Neural progenitor cell (in vitro differentiated cells): ENCODE measurements at regions not wholly inside any gene's neighbourhood (a gene's known extent, or its start where the extent isn't known, plus 50 kb on each side); places are given as distances from the start of the nearest gene placed in this dataset.

ENCODE experiments used
- DNase-seq: peaks from one replicate; pipeline ENCODE4 v3.0.0-alpha.2; 2016; ENCODE audit warnings: low spot score
- H2AFZ ChIP-seq: fragments of 200-600 bp; sonication (generic); replicated peaks from 2 replicates; pipeline ENCODE4 v1.6.1; 2016; ENCODE audit warnings: antibody characterized with exemption
- H3F3A ChIP-seq: fragments of 200-600 bp; sonication (generic); 2 replicates; pipeline ENCODE4 v1.6.1; 2016; ENCODE audit warnings: antibody characterized with exemption, low read depth
- H3K27ac ChIP-seq: fragments of 200-600 bp; sonication (generic); 2 replicates; pipeline ENCODE4 v1.5.1; 2016; ENCODE audit warnings: mild to moderate bottlenecking
- H3K27me3 ChIP-seq: fragments of 200-600 bp; sonication (generic); 2 replicates; pipeline ENCODE4 v1.6.1; 2016; ENCODE audit warnings: mild to moderate bottlenecking, moderate library complexity
- H3K36me3 ChIP-seq: fragments of 200-600 bp; sonication (generic); 2 replicates; pipeline ENCODE4 v1.5.1; 2016
- H3K4me1 ChIP-seq: fragments of 200-600 bp; sonication (generic); 2 replicates; pipeline ENCODE4 v1.6.1; 2016; ENCODE audit warnings: mixed run types
- H3K4me2 ChIP-seq: fragments of 200-600 bp; sonication (generic); 2 replicates; pipeline ENCODE4 v1.6.1; 2016
- H3K4me3 ChIP-seq: fragments of 200-600 bp; sonication (generic); 2 replicates; pipeline ENCODE4 v1.5.1; 2016
- H3K79me2 ChIP-seq: fragments of 200-600 bp; sonication (generic); 2 replicates; pipeline ENCODE4 v1.6.1; 2016; ENCODE audit warnings: low read depth
- H3K9ac ChIP-seq: fragments of 200-600 bp; sonication (generic); 2 replicates; pipeline ENCODE4 v1.6.1; 2016
- H3K9me3 ChIP-seq: fragments of 200-600 bp; sonication (generic); 2 replicates; pipeline ENCODE4 v1.5.1; 2016; ENCODE audit warnings: low read depth
- H4K20me1 ChIP-seq: fragments of 200-600 bp; sonication (generic); 2 replicates; pipeline ENCODE4 v1.6.1; 2016; ENCODE audit warnings: low read depth
- H3K27ac Mint-ChIP-seq: 3 replicates; pipeline ENCODE4 v1.8.0; 2021; ENCODE audit warnings: mixed read lengths
- H3K27me3 Mint-ChIP-seq: 2 replicates; pipeline ENCODE4 v1.8.0; 2022; ENCODE audit warnings: low read depth, mild to moderate bottlenecking, inconsistent platforms, moderate library complexity, mixed read lengths; ENCODE audit not compliant: insufficient read depth
- H3K36me3 Mint-ChIP-seq: 3 replicates; pipeline ENCODE4 v1.8.0; 2021; ENCODE audit warnings: mixed read lengths
- H3K4me1 Mint-ChIP-seq: 3 replicates; pipeline ENCODE4 v1.8.0; 2021; ENCODE audit warnings: mixed read lengths
- H3K4me3 Mint-ChIP-seq: 3 replicates; pipeline ENCODE4 v1.8.0; 2021; ENCODE audit warnings: mild to moderate bottlenecking, moderate library complexity, mixed read lengths
- H3K9me3 Mint-ChIP-seq: 3 replicates; pipeline ENCODE4 v1.8.0; 2020; ENCODE audit warnings: mixed read lengths
- CTCF ChIP-seq: fragments of 200-600 bp; sonication (generic); IDR thresholded peaks from 2 replicates; pipeline ENCODE4 v1.5.1; 2017; ENCODE audit warnings: antibody characterized with exemption, mild to moderate bottlenecking
- EZH2 ChIP-seq: fragments of 200-600 bp; sonication (generic); IDR thresholded peaks from 2 replicates; pipeline ENCODE4 v1.6.1; 2017; ENCODE audit warnings: antibody characterized with exemption, mild to moderate bottlenecking, moderate library complexity
- EZH2phosphoT487 ChIP-seq: fragments of 200-600 bp; sonication (generic); IDR thresholded peaks from 2 replicates; pipeline ENCODE4 v1.6.1; 2017; ENCODE audit warnings: antibody characterized with exemption

GRCh38 chr5:143933451-143933850 is 121.5 kb downstream of the HMHB1 start:
- H3K4me2 ChIP-seq = no peak overlapping the region
- TF ChIP-seq CTCF = no peak
- no peak for TF ChIP-seq EZH2phosphoT487
- TF ChIP-seq EZH2 = no peak
- H3K9me3 ChIP-seq = no peaks in the 10 kb centered on the region
- peaks cover 4% of the 10 kb centered on the region for H3K36me3 ChIP-seq
- no peaks in the 10 kb centered on the region for H3K4me1 ChIP-seq
- Mint-ChIP-seq H3K27ac (no peak overlapping the region), H3K36me3 (no peaks in the 10 kb centered on the region), H3K4me1 (peaks cover 5% of the 10 kb centered on the region), H3K9me3 (peaks cover 4% of the 10 kb centered on the region), H3K27me3 (peaks cover 4% of the 10 kb centered on the region), H3K4me3 (no peak overlapping the region)
- no peak overlapping the region for H3K27ac ChIP-seq
- H3K27me3 ChIP-seq = no peaks in the 10 kb centered on the region
- no peak overlapping the region for H2AFZ ChIP-seq
- DNase-seq = no peak
- H3F3A ChIP-seq = no peaks in the 10 kb centered on the region
- H3K79me2 ChIP-seq = no peaks in the 10 kb centered on the region
- no peak overlapping the region for H3K9ac ChIP-seq
- no peak overlapping the region for H3K4me3 ChIP-seq
- H4K20me1 ChIP-seq = no peaks in the 10 kb centered on the region

- TF ChIP-seq EZH2phosphoT487 (no peak), CTCF (no peak), EZH2 (no peak)
- Histone ChIP-seq H3F3A (no peaks in the 10 kb centered on the region), H3K9ac (no peak overlapping the region), H3K4me2 (no peak overlapping the region), H3K27ac (no peak overlapping the region), H3K4me3 (no peak overlapping the region), H3K27me3 (no peaks in the 10 kb centered on the region), H4K20me1 (no peaks in the 10 kb centered on the region), H2AFZ (no peak overlapping the region), H3K4me1 (no peaks in the 10 kb centered on the region), H3K9me3 (no peaks in the 10 kb centered on the region), H3K36me3 (peaks cover 4% of the 10 kb centered on the region), H3K79me2 (no peaks in the 10 kb centered on the region)
- H3K9me3 Mint-ChIP-seq = peaks cover 8% of the 10 kb centered on the region
- peaks cover 5% of the 10 kb centered on the region for H3K4me1 Mint-ChIP-seq
- no peak overlapping the region for H3K27ac Mint-ChIP-seq
- no peak for DNase-seq
- no peak overlapping the region for H3K4me3 Mint-ChIP-seq
- H3K36me3 Mint-ChIP-seq = no peaks in the 10 kb centered on the region
- peaks cover 4% of the 10 kb centered on the region for H3K27me3 Mint-ChIP-seq
Measured at GRCh38 chr5:143934821-143935220, 122.9 kb downstream of the HMHB1 start.

GRCh38 chr5:143938230-143938629 is 126.3 kb downstream of the HMHB1 start:
- peaks cover 4% of the 10 kb centered on the region for H3K36me3 ChIP-seq
- TF ChIP-seq EZH2phosphoT487 (no peak), CTCF (no peak), EZH2 (no peak)
- H3K9me3 ChIP-seq = no peaks in the 10 kb centered on the region
- no peak overlapping the region for H3K27ac Mint-ChIP-seq
- no peak overlapping the region for H2AFZ ChIP-seq
- no peaks in the 10 kb centered on the region for H3K79me2 ChIP-seq
- no peaks in the 10 kb centered on the region for H3F3A ChIP-seq
- peaks cover 20% of the 10 kb centered on the region for H3K9me3 Mint-ChIP-seq
- H3K4me1 ChIP-seq = no peaks in the 10 kb centered on the region
- no peak overlapping the region for H3K4me2 ChIP-seq
- no peaks in the 10 kb centered on the region for H3K4me1 Mint-ChIP-seq
- H3K9ac ChIP-seq = no peak overlapping the region
- no peak for DNase-seq
- no peak overlapping the region for H3K4me3 Mint-ChIP-seq
- H3K27me3 ChIP-seq = no peaks in the 10 kb centered on the region
- no peak overlapping the region for H3K27ac ChIP-seq
- no peaks in the 10 kb centered on the region for H3K27me3 Mint-ChIP-seq
- no peak overlapping the region for H3K4me3 ChIP-seq
- H4K20me1 ChIP-seq = no peaks in the 10 kb centered on the region
- H3K36me3 Mint-ChIP-seq = no peaks in the 10 kb centered on the region

- Histone ChIP-seq H2AFZ (no peak overlapping the region), H3K4me2 (no peak overlapping the region), H3F3A (no peaks in the 10 kb centered on the region), H3K4me3 (no peak overlapping the region), H3K27me3 (no peaks in the 10 kb centered on the region), H3K9me3 (no peaks in the 10 kb centered on the region), H3K27ac (no peak overlapping the region), H3K79me2 (no peaks in the 10 kb centered on the region), H3K36me3 (no peaks in the 10 kb centered on the region), H3K9ac (no peak overlapping the region), H4K20me1 (no peaks in the 10 kb centered on the region), H3K4me1 (no peaks in the 10 kb centered on the region)
- H3K27me3 Mint-ChIP-seq = peaks cover 2% of the 10 kb centered on the region
- no peaks in the 10 kb centered on the region for H3K4me1 Mint-ChIP-seq
- no peak overlapping the region for H3K27ac Mint-ChIP-seq
- peaks cover 24% of the 10 kb centered on the region for H3K9me3 Mint-ChIP-seq
- no peak overlapping the region for H3K4me3 Mint-ChIP-seq
- DNase-seq = no peak
- TF ChIP-seq EZH2phosphoT487 (no peak), EZH2 (no peak), CTCF (no peak)
- H3K36me3 Mint-ChIP-seq = no peaks in the 10 kb centered on the region
Measured at GRCh38 chr5:143946837-143947236, 134.9 kb downstream of the HMHB1 start.
